C1 segment of cervical spinal cord (tissue), 14 donors: ENCODE measurements at regions not wholly inside any gene's neighbourhood (a gene's known extent, or its start where the extent isn't known, plus 50 kb on each side); places are given as distances from the start of the nearest gene placed in this dataset.
"Not testable (repeated sequence)": the region's sequence is repeated elsewhere in the genome, so short reads cannot be mapped to it uniquely, and the experiment has no call there.

Experiments used
- DNase-seq, 14 donors: peaks; one replicate each; lab custom pipeline; 2025; lab: John Stamatoyannopoulos, UW

DNA sequence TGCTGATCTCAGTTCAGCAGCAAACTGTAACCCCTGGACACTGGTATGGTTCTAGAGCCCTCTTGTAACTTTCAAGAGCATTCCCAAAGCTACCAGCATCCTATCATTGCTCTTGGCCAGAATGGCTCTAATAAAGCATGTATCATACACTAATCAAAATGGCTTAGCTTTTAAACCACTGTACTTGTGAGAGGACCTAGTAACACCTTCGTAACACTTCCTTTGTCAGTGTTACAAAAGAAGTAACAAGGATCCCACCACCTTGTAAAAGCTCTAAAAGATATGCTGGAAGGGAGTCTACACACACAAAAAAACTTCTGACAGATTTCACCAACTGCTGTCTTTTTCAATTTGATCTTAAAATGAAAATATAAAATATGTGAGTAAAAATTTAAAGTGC, 144.7 kb downstream of the ALOX5 start:
- no peak for DNase-seq

DNA sequence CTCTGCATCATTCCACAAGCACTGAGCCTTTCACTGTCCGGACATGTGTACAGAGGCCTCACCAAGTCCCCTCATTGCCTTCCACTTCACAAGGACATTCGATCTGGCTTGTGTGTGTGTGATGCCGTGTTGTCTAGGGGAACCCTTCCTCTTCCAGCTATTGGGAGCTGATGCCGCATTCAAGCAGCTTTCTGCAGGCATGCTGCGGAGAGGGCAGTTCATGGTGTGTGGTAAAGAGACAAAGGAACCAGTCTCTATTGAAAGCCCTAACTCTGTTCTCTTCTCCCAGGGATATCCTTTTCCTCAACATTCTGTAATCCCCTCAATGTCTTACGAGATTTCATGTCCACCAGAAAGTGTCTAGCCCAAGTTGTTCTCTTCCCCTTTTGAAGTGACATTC, 141.6 kb downstream of the ALOX5 start:
- no peak for DNase-seq

DNA sequence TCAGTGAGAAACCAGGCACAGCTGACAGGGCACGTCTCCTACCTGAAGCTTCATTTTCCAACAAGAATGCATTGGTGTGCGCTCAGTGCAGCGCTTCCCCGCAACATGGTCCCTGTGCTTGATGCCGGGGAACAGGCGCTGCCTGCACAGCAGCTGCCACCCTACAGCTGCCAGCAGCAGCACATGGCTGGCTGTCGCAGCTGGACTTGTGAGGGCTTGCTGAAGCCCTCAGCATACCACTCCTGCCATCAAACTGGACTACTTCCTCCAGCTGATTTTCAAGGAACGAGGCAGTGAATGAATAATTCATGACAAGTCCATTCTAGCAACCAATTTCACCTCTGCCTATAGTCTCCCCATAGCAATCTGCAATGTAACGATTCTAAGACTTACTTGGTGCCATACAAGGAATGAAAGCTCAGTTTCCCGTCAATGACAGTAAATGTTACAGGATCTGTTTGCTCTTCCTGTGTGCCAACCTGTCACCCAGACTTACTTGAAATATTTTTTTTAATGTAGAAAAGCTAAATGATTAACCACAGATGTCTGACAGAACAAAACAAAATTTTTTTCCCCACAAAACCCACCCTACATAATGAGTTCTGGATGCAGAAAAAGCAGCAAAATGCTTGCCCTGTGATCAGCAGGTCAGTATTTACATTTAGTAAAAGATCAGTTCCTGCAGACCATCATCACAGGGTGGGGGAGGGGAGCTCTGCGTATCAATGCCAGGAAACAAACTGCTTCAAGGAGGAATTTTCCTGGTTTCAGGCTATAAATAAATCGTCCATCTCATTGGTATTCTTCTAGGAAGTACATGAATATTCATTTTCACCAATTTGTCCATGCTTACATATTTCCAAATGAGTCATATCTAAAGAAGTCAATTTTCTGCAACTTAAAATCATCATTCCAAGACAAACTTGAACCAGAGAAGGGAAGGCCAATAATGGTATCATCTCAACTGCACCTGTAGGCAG, 140.6 kb downstream of the ALOX5 start:
- peak in 9 of 14 donors; percentile 9 to 60 (median 35) for DNase-seq

DNA sequence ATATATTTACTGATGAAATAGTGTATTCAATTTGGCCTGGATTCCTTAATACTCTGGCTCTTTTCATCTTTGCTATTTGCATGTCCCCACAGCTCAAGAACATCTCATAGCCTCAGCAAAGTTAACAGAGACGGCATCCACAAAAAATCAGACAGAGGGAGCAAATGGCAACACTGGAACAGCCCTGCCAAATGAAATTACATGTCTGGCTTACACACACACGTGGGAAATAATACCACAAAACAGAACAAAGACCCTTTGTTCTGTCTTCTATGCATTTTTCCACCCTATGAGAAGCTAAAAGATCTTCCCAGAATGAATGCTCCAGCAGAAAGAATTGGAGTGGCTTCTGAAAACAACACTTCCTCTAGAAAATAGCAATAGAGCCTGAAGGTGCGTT, 139.5 kb downstream of the ALOX5 start:
- no peak for DNase-seq

DNA sequence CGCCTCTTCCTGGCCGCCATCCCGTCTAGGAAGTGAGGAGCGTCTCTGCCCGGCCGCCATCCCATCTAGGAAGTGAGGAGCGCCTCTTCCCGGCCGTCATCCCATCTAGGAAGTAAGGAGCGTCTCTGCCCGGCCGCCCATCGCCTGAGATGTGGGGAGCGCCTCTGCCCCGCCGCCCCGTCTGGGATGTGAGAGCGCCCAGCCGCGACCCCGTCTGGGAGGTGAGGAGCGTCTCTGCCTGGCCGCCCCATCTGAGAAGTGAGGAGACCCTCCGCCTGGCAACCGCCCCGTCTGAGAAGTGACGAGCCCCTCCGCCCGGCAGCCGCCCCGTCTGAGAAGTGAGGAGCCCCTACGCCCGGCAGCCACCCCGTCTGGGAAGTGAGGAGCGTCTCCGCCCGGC, 137.9 kb downstream of the ALOX5 start:
- not testable (repeated sequence) for DNase-seq

DNA sequence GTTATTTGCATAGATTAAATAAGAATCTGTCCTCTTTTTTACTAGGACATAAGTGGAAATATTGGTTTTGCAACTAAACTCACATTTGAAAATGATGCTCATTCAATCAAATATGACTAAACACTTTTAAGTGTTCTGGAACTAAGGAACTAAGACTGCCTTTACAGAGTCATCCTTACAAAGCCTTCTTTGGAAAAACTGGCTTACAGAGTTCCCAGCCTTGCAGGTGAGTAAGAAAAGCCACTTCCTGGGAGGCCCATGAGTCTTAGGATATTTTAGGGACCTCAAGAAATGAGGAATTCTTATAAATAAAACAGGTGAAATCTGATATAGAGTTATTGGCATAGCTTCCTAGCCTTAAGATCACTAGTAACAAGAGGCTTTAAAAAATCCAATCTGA, 135.5 kb downstream of the ALOX5 start:
- DNase-seq = no peak

DNA sequence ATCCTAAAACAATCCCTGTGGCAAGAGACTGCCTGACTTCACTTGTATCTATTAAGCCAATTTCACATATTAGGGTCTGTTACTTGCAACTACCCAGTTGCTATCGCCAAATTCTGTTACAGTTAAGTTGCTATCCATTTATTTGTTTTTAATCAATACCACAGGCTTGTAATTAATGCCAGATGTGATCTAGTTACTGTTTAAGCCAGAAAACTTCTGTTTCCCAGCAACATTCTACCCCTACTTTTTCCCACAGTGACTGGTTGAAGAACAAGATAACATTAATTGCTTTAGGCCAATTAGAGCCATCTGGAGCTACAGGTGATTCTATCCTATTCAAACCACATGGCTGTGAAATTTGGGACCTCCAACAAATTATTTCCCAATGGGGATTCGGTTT, 131.3 kb downstream of the ALOX5 start:
- DNase-seq = no peak

DNA sequence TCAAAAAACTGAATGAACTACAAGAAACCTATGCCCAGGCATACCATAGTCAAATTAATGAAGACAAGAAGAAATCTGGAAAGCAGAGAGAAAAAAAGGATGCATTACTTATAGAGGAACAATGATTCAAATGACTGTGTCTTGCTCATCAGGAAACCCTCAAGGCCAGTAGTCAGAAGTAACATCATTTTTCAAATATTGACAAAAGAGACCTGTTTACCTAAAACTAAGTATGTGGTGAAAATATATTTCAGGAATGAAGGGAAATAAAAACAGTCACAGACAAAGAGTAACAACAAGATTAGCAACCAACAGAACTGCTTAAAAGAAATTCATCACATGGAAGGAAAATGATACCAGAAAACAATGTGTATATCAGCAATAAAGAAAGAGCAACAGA, 128.4 kb downstream of the ALOX5 start:
- no peak for DNase-seq

DNA sequence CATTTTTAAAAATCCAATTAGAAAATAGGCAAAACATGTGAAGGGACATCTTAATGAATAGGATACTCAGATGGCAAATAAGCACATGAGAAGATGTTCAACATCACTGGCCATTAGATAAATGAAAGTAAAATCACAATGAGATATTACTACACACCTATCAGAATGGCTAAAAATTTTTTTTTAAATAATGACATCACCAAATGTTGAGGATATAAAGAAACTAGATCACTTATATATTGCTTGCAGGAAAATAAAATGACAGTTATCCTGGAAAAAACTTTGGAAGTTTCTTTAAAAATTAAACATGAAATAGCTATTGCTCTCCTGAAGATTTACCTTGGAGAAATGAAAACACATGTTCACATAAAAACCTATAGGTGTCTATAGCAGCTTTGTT, 127.8 kb downstream of the ALOX5 start:
- no peak for DNase-seq

DNA sequence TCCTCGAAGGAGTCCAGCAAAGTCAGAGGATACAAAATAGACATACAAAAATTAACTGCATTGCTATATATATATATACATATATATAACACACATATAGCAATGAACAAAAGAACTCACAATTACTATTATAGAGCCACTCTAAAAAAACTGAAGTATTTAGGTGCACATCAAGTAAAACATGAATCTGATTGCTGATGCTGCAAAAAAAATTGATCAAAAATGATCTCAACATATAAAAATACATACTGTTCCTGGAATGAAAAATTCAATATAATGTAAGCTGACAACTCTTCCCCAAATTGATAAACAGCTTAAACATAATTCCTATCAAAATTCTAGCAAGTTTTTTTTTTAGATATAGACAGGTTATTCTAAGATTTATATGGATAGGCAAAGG, 126.8 kb downstream of the ALOX5 start:
- DNase-seq = no peak

DNA sequence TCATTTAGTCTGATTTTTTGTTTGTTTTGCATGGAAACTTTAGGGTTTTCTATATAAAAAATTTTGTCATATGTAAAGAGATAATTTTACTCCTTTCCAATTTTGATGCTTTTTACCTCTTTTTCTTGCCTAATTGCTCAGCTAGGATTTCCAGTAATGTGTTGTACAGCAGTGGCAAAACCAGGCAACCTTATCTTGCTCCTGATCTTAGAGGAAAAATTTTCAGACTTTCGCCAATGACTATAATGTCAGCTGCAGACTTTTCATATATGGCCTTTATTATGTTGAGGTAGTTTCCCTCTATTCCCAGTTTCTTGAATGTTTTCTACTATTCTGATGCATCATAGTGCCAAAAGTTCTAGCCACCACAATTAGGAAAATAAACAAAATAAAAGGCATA, 126.3 kb downstream of the ALOX5 start:
- DNase-seq = no peak

DNA sequence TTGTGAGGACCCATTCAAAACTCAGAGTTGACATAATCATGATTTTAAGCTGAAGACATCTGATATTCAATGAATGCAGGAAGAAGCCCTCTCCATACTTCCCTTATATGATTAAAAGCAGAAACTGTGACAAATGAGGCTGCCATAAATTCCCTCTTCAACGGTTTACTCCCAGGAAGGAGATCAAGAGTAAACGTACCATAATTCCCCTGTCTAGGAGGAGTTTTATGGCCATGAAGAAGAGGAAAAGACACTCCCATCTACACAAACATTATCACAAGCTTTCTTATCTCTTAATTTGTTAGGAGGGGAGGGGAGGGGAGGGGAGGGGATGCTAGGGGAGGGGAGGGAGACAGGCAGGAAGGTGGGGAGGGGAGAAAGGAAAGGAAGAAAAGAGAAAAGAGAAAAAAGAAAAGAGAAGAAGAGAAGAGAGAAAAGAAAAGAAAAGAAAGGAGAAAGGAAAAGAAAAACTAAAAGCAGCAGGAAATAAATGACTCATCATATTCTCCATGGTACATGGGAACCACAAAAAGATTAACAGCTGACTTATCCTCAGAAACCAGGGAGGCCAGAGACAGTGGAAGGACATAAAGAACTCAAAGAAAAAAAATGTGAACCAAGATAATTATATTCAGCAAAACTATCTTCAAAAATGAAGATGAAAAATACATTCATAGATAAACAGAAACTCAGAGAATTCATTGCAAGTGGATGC, 121.6 kb downstream of the ALOX5 start:
- no peak for DNase-seq
